OCI-LY1 (cell line): ENCODE measurements at regions not wholly inside any gene's neighbourhood (a gene's known extent, or its start where the extent isn't known, plus 50 kb on each side); places are given as distances from the start of the nearest gene placed in this dataset.

Source experiments
- H2AFZ ChIP-seq: fragments of 200-600 bp; sonication (generic), shearing (Covaris generic); 2 replicates; pipeline ENCODE4 v1.6.0; 2014; ENCODE audit warnings: antibody characterized with exemption, mild to moderate bottlenecking, low read length
- H3F3A ChIP-seq: fragments of 200-600 bp; sonication (generic), shearing (Covaris generic); 2 replicates; pipeline ENCODE4 v1.6.0; 2014; ENCODE audit warnings: mild to moderate bottlenecking, antibody characterized with exemption, low read length, moderate library complexity; ENCODE audit not compliant: insufficient read depth
- H3K27ac ChIP-seq: fragments of 200-600 bp; sonication (generic); 2 replicates; pipeline ENCODE4 v1.5.1; 2014; ENCODE audit warnings: low read length, mixed run types, mild to moderate bottlenecking, low read depth; ENCODE audit not compliant: poor library complexity, severe bottlenecking
- H3K27me3 ChIP-seq: fragments of 200-600 bp; sonication (generic); 2 replicates; pipeline ENCODE4 v1.6.0; 2014; ENCODE audit warnings: antibody characterized with exemption, mild to moderate bottlenecking, low read length, moderate library complexity; ENCODE audit not compliant: insufficient read depth
- H3K36me3 ChIP-seq: fragments of 200-600 bp; sonication (generic); 2 replicates; pipeline ENCODE4 v1.6.1; 2014; ENCODE audit warnings: mild to moderate bottlenecking, antibody characterized with exemption, low read length, moderate library complexity, mixed read lengths; ENCODE audit not compliant: insufficient read depth
- H3K4me1 ChIP-seq: fragments of 200-600 bp; sonication (generic); 2 replicates; pipeline ENCODE4 v1.5.1; 2014; ENCODE audit warnings: mild to moderate bottlenecking, low read length, moderate library complexity; ENCODE audit not compliant: insufficient read depth, severe bottlenecking
- H3K4me2 ChIP-seq: fragments of 200-600 bp; sonication (generic), shearing (Covaris generic); 2 replicates; pipeline ENCODE4 v1.6.1; 2014; ENCODE audit warnings: low read length
- H3K4me3 ChIP-seq: fragments of 200-600 bp; sonication (generic); 2 replicates; pipeline ENCODE4 v1.5.1; 2014; ENCODE audit warnings: low read length, low read depth, mild to moderate bottlenecking, mixed read lengths; ENCODE audit not compliant: poor library complexity, severe bottlenecking
- H3K79me2 ChIP-seq: fragments of 200-600 bp; shearing (Covaris generic); 2 replicates; pipeline ENCODE4 v1.6.1; 2016; ENCODE audit warnings: mixed run types, low read length, mixed read lengths; ENCODE audit not compliant: insufficient read depth
- H3K9ac ChIP-seq: fragments of 200-600 bp; sonication (generic), shearing (Covaris generic); 2 replicates; pipeline ENCODE4 v1.6.1; 2014; ENCODE audit warnings: mild to moderate bottlenecking, low read length, mixed read lengths
- H3K9me2 ChIP-seq: fragments of 200-600 bp; sonication (generic), shearing (Covaris generic); 2 replicates; pipeline ENCODE4 v1.6.1; 2014; ENCODE audit warnings: low read depth, mild to moderate bottlenecking, low read length, mixed read lengths
- H3K9me3 ChIP-seq: fragments of 200-600 bp; shearing (Covaris generic); 2 replicates; pipeline ENCODE4 v1.6.1; 2014; ENCODE audit warnings: low read length, mixed read lengths
- H4K20me1 ChIP-seq: fragments of 200-600 bp; sonication (generic), shearing (Covaris generic); 2 replicates; pipeline ENCODE4 v1.6.0; 2016; ENCODE audit warnings: mild to moderate bottlenecking, low read length; ENCODE audit not compliant: insufficient read depth
- CTCF ChIP-seq: fragments of 200-600 bp; sonication (generic), shearing (Covaris generic); IDR thresholded peaks from 2 replicates; pipeline ENCODE4 v1.5.1; 2017; ENCODE audit warnings: mild to moderate bottlenecking, antibody characterized with exemption, low read length, moderate library complexity, mixed read lengths
- EZH2 ChIP-seq: fragments of 200-600 bp; sonication (generic), shearing (Covaris generic); IDR thresholded peaks from 2 replicates; pipeline ENCODE4 v1.8.0; 2017; ENCODE audit warnings: borderline replicate concordance, mixed run types, mild to moderate bottlenecking, antibody characterized with exemption, low read length, moderate library complexity, mixed read lengths

- no peaks in the 10 kb centered on the region for H4K20me1 ChIP-seq
- H3K27ac ChIP-seq: no peak overlapping the region
- H3K9me2 ChIP-seq: no peaks in the 10 kb centered on the region
- H3K4me2 ChIP-seq: no peak overlapping the region
- TF ChIP-seq CTCF: no peak
- TF ChIP-seq EZH2: no peak
- H3K27me3 ChIP-seq: no peaks in the 10 kb centered on the region
- H3K4me3 ChIP-seq: no peak overlapping the region
- no peak overlapping the region for H2AFZ ChIP-seq
- no peaks in the 10 kb centered on the region for H3K9me3 ChIP-seq
- no peaks in the 10 kb centered on the region for H3F3A ChIP-seq
- no peaks in the 10 kb centered on the region for H3K36me3 ChIP-seq
- no peak overlapping the region for H3K9ac ChIP-seq
- H3K4me1 ChIP-seq: no peaks in the 10 kb centered on the region
- H3K79me2 ChIP-seq: no peaks in the 10 kb centered on the region
Measured at GRCh38 chr4:115871596-115871995, 758.2 kb upstream of the NDST4 start.

GRCh38 chr4:115866364-115866896 is 753.0 kb upstream of the NDST4 start:
- Histone ChIP-seq H3K36me3 (no peaks in the 10 kb centered on the region), H3K79me2 (no peaks in the 10 kb centered on the region), H3K9ac (no peak overlapping the region), H4K20me1 (no peaks in the 10 kb centered on the region), H3F3A (no peaks in the 10 kb centered on the region), H3K4me2 (no peak overlapping the region), H3K27ac (no peak overlapping the region), H3K27me3 (no peaks in the 10 kb centered on the region), H3K4me1 (no peaks in the 10 kb centered on the region), H2AFZ (no peak overlapping the region), H3K4me3 (no peak overlapping the region), H3K9me2 (no peaks in the 10 kb centered on the region), H3K9me3 (no peaks in the 10 kb centered on the region)
- TF ChIP-seq CTCF (no peak), EZH2 (no peak)

- no peak overlapping the region for H3K4me3 ChIP-seq
- no peak overlapping the region for H3K9ac ChIP-seq
- no peaks in the 10 kb centered on the region for H3K27me3 ChIP-seq
- H3K4me1 ChIP-seq: no peaks in the 10 kb centered on the region
- no peaks in the 10 kb centered on the region for H3K9me2 ChIP-seq
- H3K9me3 ChIP-seq: no peaks in the 10 kb centered on the region
- no peaks in the 10 kb centered on the region for H3K79me2 ChIP-seq
- H4K20me1 ChIP-seq: no peaks in the 10 kb centered on the region
- H3K36me3 ChIP-seq: no peaks in the 10 kb centered on the region
- TF ChIP-seq CTCF (no peak), EZH2 (no peak)
- no peak overlapping the region for H3K4me2 ChIP-seq
- H3K27ac ChIP-seq: no peak overlapping the region
- no peaks in the 10 kb centered on the region for H3F3A ChIP-seq
- no peak overlapping the region for H2AFZ ChIP-seq
Measured at GRCh38 chr4:115865736-115866135, 752.3 kb upstream of the NDST4 start.
